Rectal smooth muscle tissue (tissue), 1 donor: ENCODE measurements at regions not wholly inside any gene's neighbourhood (a gene's known extent, or its start where the extent isn't known, plus 50 kb on each side); places are given as distances from the start of the nearest gene placed in this dataset.

Experiments
- H3K27ac ChIP-seq: one replicate; pipeline ENCODE4 v1.7.0; 2013; ENCODE audit warnings: low read depth, low read length, inconsistent platforms
- H3K27me3 ChIP-seq: one replicate; pipeline ENCODE4 v1.7.0; 2013; ENCODE audit warnings: low read length; ENCODE audit not compliant: control insufficient read depth, insufficient read depth
- H3K36me3 ChIP-seq: one replicate; pipeline ENCODE4 v1.7.0; 2013; ENCODE audit warnings: low read length; ENCODE audit not compliant: control insufficient read depth, insufficient read depth
- H3K4me1 ChIP-seq: one replicate; pipeline ENCODE4 v1.7.0; 2013; ENCODE audit warnings: low read length; ENCODE audit not compliant: control insufficient read depth, insufficient read depth
- H3K4me3 ChIP-seq: one replicate; pipeline ENCODE4 v1.7.0; 2013; ENCODE audit warnings: low read length
- H3K9ac ChIP-seq: one replicate; pipeline ENCODE4 v1.7.0; 2013; ENCODE audit warnings: low read length

DNA sequence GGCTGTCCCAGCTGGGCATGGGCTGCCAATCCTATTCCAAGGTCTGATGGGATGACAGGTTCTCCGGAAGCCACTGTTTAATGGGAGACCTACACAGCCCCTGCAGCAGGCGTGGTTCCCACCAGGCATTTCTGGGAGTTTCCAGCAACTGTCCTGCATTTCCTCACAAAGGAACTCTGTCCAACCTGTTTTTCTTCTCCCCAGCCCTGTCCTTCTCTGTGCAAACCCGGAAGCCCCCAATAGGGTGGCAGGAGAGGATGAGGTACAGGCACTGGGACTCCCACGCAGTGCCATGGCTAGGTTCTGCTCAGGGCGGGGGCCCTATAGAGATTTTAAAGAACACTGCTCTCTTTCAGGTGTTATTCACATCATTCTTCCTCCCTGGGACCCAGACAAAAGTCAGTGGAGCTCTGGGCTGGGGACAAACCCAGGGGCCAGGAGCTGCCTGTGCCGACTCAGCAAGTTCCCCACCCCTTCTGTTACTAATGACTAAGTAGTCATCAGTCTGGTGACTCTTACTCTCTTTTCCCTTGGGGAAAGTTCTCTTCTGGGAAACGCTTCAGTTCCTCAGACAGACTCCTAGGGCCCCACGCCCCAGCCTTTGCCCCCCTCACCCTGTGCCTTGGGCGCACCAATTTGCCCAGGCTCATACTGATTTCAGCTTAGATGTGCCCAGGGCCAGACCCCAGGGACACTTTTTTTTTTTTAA, 97.7 kb downstream of the CD47 start:
- no peak overlapping the region for H3K9ac ChIP-seq
- no peak overlapping the region for H3K4me3 ChIP-seq
- no peaks in the 10 kb centered on the region for H3K36me3 ChIP-seq
- H3K27me3 ChIP-seq: no peaks in the 10 kb centered on the region
- H3K4me1 ChIP-seq: peaks cover 3% of the 10 kb centered on the region
- H3K27ac ChIP-seq: no peak overlapping the region

DNA sequence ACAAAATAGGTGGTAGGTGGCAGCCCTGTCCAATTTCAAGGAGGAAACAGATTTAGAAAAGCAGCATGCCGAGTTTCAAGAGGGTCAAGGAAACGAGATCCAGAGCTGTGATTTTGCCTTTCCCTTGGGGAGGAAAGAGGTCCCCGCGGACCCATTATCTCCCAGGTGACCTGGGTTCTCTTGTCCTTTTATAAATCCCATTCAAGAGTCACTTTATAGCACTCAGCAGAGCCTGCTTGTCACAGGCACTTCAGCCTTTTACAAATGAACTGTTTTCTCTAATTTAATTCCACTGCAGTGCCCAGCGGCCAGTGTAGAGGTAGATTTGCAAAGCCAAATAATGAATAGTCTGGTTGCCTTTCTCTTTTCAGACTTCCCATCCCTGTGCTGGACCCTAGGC, 99.9 kb downstream of the CD47 start:
- H3K4me3 ChIP-seq: no peak overlapping the region
- no peaks in the 10 kb centered on the region for H3K27me3 ChIP-seq
- peaks cover 16% of the 10 kb centered on the region for H3K4me1 ChIP-seq
- H3K9ac ChIP-seq: no peak overlapping the region
- no peak overlapping the region for H3K27ac ChIP-seq
- no peaks in the 10 kb centered on the region for H3K36me3 ChIP-seq

DNA sequence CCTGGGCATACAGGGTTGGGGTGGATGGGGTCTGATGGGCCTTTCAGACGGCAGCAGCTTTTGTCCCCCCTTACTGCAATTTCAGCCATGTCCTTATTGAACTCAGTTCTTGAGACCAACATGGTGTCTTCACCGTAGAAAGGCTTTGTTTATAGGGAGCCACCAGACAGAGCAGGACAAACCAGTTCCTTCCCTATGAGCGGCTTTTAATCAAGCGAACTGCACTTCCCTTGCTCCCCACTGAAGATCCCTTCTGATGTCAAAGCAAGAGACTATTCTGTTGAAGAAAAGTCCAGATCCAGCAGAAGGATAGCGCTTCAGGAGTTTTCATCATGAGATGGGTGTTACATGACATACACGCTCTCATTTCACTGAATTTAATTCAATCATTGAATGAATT, 100.4 kb downstream of the CD47 start:
- H3K4me3 ChIP-seq: no peak overlapping the region
- peaks cover 16% of the 10 kb centered on the region for H3K4me1 ChIP-seq
- H3K27ac ChIP-seq: no peak overlapping the region
- no peaks in the 10 kb centered on the region for H3K36me3 ChIP-seq
- no peaks in the 10 kb centered on the region for H3K27me3 ChIP-seq
- no peak overlapping the region for H3K9ac ChIP-seq

DNA sequence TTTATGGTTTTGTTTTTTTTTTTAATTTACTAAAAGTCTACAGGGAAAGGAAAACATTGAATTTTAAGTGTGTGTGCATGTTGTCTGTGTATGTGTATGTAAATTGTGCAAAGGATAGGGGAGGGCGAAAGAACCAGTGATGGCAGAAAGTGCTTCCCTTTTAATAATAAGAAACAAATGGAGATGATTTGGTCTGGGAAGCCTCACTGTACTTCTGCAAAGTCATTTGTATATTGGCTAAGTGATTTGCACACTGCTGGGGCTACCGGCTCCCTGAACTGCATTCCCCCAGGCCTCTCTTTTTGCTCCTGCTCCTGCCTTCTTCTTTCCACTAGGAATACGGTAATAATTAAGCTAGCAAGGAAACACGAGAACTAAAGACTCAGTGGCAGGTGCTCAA, 101.2 kb downstream of the CD47 start:
- peaks cover 16% of the 10 kb centered on the region for H3K4me1 ChIP-seq
- H3K27me3 ChIP-seq: no peaks in the 10 kb centered on the region
- H3K4me3 ChIP-seq: no peak overlapping the region
- H3K36me3 ChIP-seq: no peaks in the 10 kb centered on the region
- no peak overlapping the region for H3K9ac ChIP-seq
- H3K27ac ChIP-seq: no peak overlapping the region

DNA sequence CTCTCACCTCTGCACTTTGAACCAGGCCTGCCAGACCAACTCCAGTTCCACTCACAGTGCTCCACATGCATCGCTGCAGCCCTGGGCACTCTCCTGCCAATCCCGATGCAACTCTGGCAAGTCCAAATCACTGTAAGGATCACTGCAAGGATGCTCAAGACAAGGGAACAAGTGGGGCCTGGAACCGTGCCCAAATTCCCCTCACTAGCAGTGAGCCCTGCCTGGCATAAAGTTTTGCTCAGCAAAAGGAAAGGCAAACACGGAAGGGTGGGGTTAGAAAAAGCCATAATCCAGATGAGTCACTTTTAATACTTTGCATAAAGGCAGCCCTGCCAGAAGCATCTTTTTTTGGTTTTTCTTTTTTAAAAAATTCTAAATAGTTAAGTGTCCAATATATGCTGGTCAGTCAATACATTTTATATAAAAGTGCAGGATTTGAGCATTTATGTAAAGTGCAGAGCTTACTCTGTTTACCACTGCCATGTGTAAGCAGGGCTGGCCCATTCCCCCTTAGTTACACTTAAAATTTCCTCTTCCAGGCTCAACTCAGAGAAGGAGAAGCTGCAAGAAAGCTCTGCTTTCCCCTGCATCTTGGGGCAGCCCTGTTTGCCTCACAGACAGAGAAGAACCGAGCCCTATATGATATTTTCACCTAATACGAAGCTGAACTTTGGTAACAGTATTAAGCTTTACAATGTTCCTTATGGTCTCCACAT, 102.2 kb downstream of the CD47 start:
- H3K4me1 ChIP-seq: peaks cover 16% of the 10 kb centered on the region
- no peaks in the 10 kb centered on the region for H3K27me3 ChIP-seq
- H3K9ac ChIP-seq: no peak overlapping the region
- no peak overlapping the region for H3K27ac ChIP-seq
- no peaks in the 10 kb centered on the region for H3K36me3 ChIP-seq
- H3K4me3 ChIP-seq: peak overlapping the region; percentile 2

DNA sequence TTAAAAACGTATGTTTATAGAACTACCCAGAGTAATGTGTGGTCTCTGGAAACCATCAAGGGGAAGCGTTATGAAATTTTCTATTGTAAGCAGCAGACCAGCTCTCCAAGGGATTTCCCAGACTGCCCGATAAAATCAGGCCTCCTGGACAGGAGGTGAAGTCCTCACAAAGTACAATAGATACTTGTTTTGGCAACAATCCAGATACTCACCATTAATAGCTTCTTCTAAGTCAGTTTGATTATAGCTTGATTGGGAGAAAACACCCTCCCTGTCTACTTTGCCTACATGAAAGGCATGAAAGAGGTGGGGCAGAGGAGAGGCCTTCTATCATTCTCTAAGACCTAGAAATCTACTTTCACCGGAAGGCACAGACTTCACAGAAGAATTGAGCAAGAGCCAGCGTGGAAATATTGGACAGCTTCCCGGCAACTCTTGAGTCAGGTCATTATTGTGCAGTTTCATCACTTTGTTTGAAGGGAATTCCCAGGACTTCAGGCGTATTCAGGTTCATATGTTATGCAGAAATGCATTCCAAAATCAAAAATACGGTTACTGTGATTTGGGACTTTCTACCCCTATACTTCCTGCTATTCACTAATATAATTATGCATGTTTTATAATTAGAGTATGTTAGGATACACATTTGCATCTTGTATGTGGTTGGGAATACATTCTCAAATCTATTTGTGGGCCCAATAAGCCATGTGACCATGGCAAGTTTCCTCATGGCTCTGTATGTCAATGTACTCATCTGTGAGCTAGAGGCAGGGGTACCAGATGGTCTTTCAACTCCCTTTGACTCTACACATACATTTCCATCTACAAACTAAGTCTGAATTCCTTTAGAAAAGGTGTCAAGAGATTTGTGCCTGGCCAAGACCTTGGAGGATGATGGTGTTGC, 103.5 kb downstream of the CD47 start:
- Histone ChIP-seq H3K4me3 (no peak overlapping the region), H3K27me3 (no peaks in the 10 kb centered on the region), H3K4me1 (peaks cover 16% of the 10 kb centered on the region), H3K27ac (peak overlapping the region; percentile 18), H3K9ac (no peak overlapping the region), H3K36me3 (no peaks in the 10 kb centered on the region)

DNA sequence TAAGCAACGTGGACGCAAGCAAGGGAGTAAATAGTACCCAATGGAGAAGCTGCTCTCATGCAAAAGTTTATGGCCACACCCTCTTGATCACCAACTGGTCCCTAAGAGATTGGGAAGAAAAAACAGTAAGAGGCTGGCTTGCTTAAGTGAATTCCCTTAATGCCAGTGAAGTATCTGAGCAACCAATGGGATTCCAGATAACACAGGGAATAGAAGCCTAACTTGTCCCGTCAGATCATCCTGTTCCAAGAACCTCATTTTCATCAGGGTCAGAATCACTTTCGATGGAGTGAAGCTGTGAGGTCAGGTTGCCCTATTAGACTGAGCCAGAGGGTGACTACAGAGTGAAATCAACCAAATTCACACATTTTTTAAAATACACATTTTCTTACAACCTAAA, 104.3 kb downstream of the CD47 start:
- Histone ChIP-seq H3K9ac (no peak overlapping the region), H3K36me3 (no peaks in the 10 kb centered on the region), H3K4me1 (peaks cover 16% of the 10 kb centered on the region), H3K27ac (peak overlapping the region; percentile 18), H3K27me3 (no peaks in the 10 kb centered on the region), H3K4me3 (no peak overlapping the region)

DNA sequence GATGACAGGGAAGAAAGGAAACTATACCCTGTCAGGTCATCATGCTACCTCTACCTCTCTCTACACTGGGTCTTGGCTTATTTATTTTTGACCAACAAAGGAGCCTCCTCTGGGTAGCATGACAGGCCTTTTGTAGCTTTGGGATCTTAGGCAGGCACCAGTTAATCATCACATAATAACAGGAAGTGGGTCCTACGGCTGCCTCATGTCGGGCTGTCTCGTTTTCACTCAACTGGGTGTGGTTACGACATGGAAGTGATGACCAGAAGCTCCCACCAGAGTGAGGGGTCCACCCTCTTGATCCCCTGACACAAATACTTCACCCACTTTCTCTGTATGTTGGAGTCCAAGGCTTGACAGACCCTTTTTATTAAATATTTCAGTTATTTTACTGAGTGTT, 105.3 kb downstream of the CD47 start:
- Histone ChIP-seq H3K4me1 (peaks cover 16% of the 10 kb centered on the region), H3K9ac (no peak overlapping the region), H3K27ac (no peak overlapping the region), H3K27me3 (no peaks in the 10 kb centered on the region), H3K36me3 (no peaks in the 10 kb centered on the region), H3K4me3 (no peak overlapping the region)

DNA sequence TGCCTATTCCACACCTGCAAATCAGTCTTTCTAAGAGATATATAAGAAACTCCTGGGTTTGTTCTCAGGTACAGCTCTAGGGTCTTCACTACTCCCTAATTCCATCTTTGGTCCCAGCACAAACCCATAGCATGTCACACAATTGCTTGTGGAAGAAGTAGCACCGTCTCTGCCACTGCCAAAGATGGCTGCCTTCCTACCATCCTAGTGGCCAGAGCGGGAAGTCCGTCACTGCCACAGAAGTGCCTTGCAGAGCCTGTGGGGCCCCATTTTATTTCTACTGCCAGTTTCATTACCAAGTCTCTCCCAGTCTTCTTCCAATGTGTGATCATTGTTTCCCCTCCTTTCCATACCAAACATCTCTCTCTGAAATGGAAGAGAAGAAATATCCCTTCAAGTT, 107.6 kb downstream of the CD47 start:
- Histone ChIP-seq H3K4me3 (no peak overlapping the region), H3K27ac (no peak overlapping the region), H3K27me3 (no peaks in the 10 kb centered on the region), H3K9ac (no peak overlapping the region), H3K4me1 (peaks cover 14% of the 10 kb centered on the region), H3K36me3 (no peaks in the 10 kb centered on the region)

DNA sequence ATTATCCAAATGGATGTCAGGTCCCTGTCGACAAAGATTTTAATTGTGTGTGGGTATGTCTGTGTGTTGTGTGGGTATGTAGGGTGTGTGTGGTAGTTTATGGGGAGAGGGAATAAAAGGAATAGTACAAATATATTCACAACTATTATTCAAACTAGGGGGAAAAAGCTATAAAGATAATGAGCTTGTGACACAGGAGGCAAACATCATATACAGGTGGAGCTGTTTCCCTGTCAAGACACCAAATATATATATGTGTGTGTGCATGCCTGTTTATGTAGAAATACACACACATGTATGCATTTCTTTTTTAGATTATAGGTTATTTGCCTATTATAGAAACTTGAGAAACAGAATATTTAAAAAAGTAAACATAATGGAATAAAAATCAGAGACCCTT, 108.7 kb downstream of the CD47 start:
- H3K27me3 ChIP-seq: no peaks in the 10 kb centered on the region
- H3K36me3 ChIP-seq: no peaks in the 10 kb centered on the region
- H3K4me3 ChIP-seq: no peak overlapping the region
- H3K9ac ChIP-seq: no peak overlapping the region
- H3K4me1 ChIP-seq: peaks cover 7% of the 10 kb centered on the region
- H3K27ac ChIP-seq: no peak overlapping the region

DNA sequence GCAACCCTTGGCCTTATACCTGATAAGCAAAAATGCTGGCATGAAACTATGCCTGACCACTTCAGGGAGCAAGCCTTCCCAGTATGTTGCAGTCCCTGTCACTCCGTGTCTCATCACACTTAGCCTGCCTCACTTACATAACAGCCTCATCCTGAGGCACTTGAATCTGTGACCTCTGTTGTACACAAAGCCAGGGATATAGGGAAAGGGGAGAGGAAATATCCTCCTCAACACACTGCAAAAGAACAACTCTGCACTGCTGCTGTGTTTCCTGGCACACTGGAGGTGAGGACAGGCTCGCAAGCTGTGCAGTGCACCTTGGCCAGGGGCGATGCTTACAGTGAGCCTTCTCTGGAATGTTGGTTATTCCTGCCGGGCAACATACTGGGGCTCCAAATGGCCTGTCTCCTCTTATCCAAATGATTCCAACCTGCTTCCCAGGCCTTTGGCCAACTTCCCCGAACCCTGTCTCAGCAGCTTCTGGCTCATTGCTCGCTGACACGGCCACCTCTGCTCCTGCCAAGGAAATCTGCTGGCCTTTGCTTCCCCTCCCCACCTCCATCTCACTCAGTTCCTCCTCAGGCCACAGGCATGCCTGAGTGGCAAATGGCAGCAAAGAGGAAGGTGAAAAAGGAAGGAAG, 109.2 kb downstream of the CD47 start:
- H3K4me3 ChIP-seq: no peak overlapping the region
- H3K27ac ChIP-seq: no peak overlapping the region

DNA sequence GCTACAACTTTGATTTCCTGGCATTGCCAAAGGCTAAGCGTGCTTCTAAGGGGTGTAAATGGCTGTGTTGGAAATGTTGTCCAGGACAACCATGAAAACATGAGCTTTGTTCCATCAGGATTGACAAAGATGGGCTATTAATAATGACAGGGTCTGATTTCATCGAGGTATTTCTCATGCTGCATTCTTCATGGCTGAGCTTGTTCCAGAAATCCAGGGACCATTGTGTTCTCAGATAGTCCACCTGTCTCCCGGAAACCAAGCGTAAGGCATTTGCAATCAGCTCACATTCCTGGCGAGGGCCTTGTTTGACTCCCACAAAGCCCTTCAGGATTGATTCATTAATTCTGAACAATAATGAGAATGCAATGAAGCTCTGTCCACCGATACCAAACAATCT, 111.3 kb downstream of the CD47 start:
- Histone ChIP-seq H3K4me1 (no peaks in the 10 kb centered on the region), H3K36me3 (no peaks in the 10 kb centered on the region), H3K27ac (no peak overlapping the region), H3K4me3 (no peak overlapping the region), H3K9ac (no peak overlapping the region), H3K27me3 (no peaks in the 10 kb centered on the region)

More for the DNA sequence above, 109.2 kb downstream of the CD47 start:
- Histone ChIP-seq H3K9ac (no peak overlapping the region), H3K36me3 (no peaks in the 10 kb centered on the region), H3K27me3 (no peaks in the 10 kb centered on the region), H3K4me1 (peaks cover 3% of the 10 kb centered on the region)
